Hepatocyte (in vitro differentiated cells): ENCODE measurements at regions not wholly inside any gene's neighbourhood (a gene's known extent, or its start where the extent isn't known, plus 50 kb on each side); places are given as distances from the start of the nearest gene placed in this dataset.

ENCODE experiments used
- DNase-seq: peaks from one replicate; pipeline ENCODE4 v3.0.0-alpha.2; 2016; ENCODE audit warnings: low spot score
- H2AFZ ChIP-seq: fragments of 200-600 bp; sonication (generic); 2 replicates; pipeline ENCODE4 v1.6.0; 2016; ENCODE audit warnings: antibody characterized with exemption, mild to moderate bottlenecking
- H3K27ac ChIP-seq: fragments of 200-600 bp; sonication (generic); 2 replicates; pipeline ENCODE4 v1.5.1; 2016; ENCODE audit warnings: mild to moderate bottlenecking
- H3K27me3 ChIP-seq: fragments of 200-600 bp; sonication (generic); 2 replicates; pipeline ENCODE4 v1.6.1; 2016
- H3K36me3 ChIP-seq: fragments of 200-600 bp; sonication (generic); replicated peaks from 2 replicates; pipeline ENCODE4 v1.5.1; 2016; ENCODE audit warnings: low read depth; ENCODE audit not compliant: insufficient read depth
- H3K4me1 ChIP-seq: fragments of 200-600 bp; sonication (generic); 2 replicates; pipeline ENCODE4 v1.5.1; 2016; ENCODE audit warnings: mild to moderate bottlenecking, moderate library complexity; ENCODE audit not compliant: insufficient read depth
- H3K4me2 ChIP-seq: fragments of 200-600 bp; sonication (generic); 2 replicates; pipeline ENCODE4 v1.6.0; 2016
- H3K4me3 ChIP-seq: fragments of 200-600 bp; sonication (generic); 2 replicates; pipeline ENCODE4 v1.5.1; 2016; ENCODE audit warnings: mild to moderate bottlenecking
- H3K79me2 ChIP-seq: fragments of 200-600 bp; sonication (generic); 2 replicates; pipeline ENCODE4 v1.6.0; 2017; ENCODE audit warnings: mild to moderate bottlenecking
- H3K9me2 ChIP-seq: fragments of 200-600 bp; sonication (generic); replicated peaks from 2 replicates; pipeline ENCODE4 v1.6.0; 2017; ENCODE audit warnings: mild to moderate bottlenecking; ENCODE audit not compliant: insufficient read depth
- H3K9me3 ChIP-seq: fragments of 200-600 bp; sonication (generic); 2 replicates; pipeline ENCODE4 v1.5.1; 2016; ENCODE audit warnings: low read depth, mild to moderate bottlenecking
- H4K20me1 ChIP-seq: fragments of 200-600 bp; sonication (generic); 2 replicates; pipeline ENCODE4 v1.6.0; 2016; ENCODE audit warnings: mild to moderate bottlenecking; ENCODE audit not compliant: insufficient read depth, poor library complexity, severe bottlenecking
- CTCF ChIP-seq: fragments of 200-600 bp; sonication (generic); IDR thresholded peaks from 2 replicates; pipeline ENCODE4 v1.5.1; 2016; ENCODE audit warnings: antibody characterized with exemption, mild to moderate bottlenecking; ENCODE audit not compliant: poor library complexity
- EZH2 ChIP-seq: fragments of 200-600 bp; sonication (generic); IDR thresholded peaks from 2 replicates; pipeline ENCODE4 v1.6.1; 2016; ENCODE audit warnings: antibody characterized with exemption, mild to moderate bottlenecking, borderline replicate concordance
- EZH2phosphoT487 ChIP-seq: fragments of 200-600 bp; sonication (generic); IDR thresholded peaks from one replicate; pipeline ENCODE4 v1.6.1; 2018; ENCODE audit warnings: antibody characterized with exemption, mild to moderate bottlenecking, low read depth, moderate library complexity; ENCODE audit not compliant: unreplicated experiment, severe bottlenecking
- WGBS: methylation state at CpG from one replicate; pipeline ENCODE4 v1.1.6; 2016; ENCODE audit warnings: low lambda C conversion rate; ENCODE audit errors: missing lambda C conversion rate; 5-methylcytosine and 5-hydroxymethylcytosine counted together

- no peak for DNase-seq
- Histone ChIP-seq H2AFZ (no peak overlapping the region), H3K4me1 (no peaks in the 10 kb centered on the region), H3K4me2 (no peak overlapping the region), H4K20me1 (no peaks in the 10 kb centered on the region), H3K27me3 (peaks cover 5% of the 10 kb centered on the region), H3K36me3 (no peaks in the 10 kb centered on the region), H3K79me2 (no peaks in the 10 kb centered on the region), H3K9me3 (no peaks in the 10 kb centered on the region), H3K4me3 (no peak overlapping the region), H3K27ac (no peak overlapping the region), H3K9me2 (no peaks in the 10 kb centered on the region)
- WGBS = 0% methylated on average over 1 of the region's 1 CpG
- no peak for TF ChIP-seq EZH2phosphoT487
Observed at GRCh38 chr22:27088026-27088425, 430.6 kb downstream of the MIAT start.

GRCh38 chr22:27089264-27089663 is 431.9 kb downstream of the MIAT start:
- H3K4me2 ChIP-seq = no peak overlapping the region
- H3K4me3 ChIP-seq = no peak overlapping the region
- no peaks in the 10 kb centered on the region for H3K4me1 ChIP-seq
- no peak for DNase-seq
- WGBS = 53% methylated on average over 3 of the region's 3 CpGs
- H3K27me3 ChIP-seq = peaks cover 5% of the 10 kb centered on the region
- H3K36me3 ChIP-seq = no peaks in the 10 kb centered on the region
- H3K9me2 ChIP-seq = no peaks in the 10 kb centered on the region
- no peaks in the 10 kb centered on the region for H3K79me2 ChIP-seq
- no peaks in the 10 kb centered on the region for H4K20me1 ChIP-seq
- H2AFZ ChIP-seq = no peak overlapping the region
- no peak for TF ChIP-seq EZH2phosphoT487
- no peak for TF ChIP-seq CTCF
- TF ChIP-seq EZH2 = no peak
- H3K9me3 ChIP-seq = no peaks in the 10 kb centered on the region
- H3K27ac ChIP-seq = no peak overlapping the region

- Histone ChIP-seq H3K27me3 (peaks cover 5% of the 10 kb centered on the region), H3K9me2 (no peaks in the 10 kb centered on the region), H4K20me1 (no peaks in the 10 kb centered on the region), H3K4me1 (peaks cover 8% of the 10 kb centered on the region), H2AFZ (no peak overlapping the region), H3K4me3 (no peak overlapping the region), H3K27ac (no peak overlapping the region), H3K36me3 (no peaks in the 10 kb centered on the region), H3K79me2 (no peaks in the 10 kb centered on the region), H3K4me2 (no peak overlapping the region), H3K9me3 (no peaks in the 10 kb centered on the region)
- WGBS = 92% methylated on average over 17 of the region's 17 CpGs
- TF ChIP-seq CTCF = no peak
- TF ChIP-seq EZH2 = no peak
- no peak for TF ChIP-seq EZH2phosphoT487
- no peak for DNase-seq
Observed at GRCh38 chr22:27090611-27091011, 433.2 kb downstream of the MIAT start.

- Histone ChIP-seq H3K27ac (no peak overlapping the region), H3K9me3 (no peaks in the 10 kb centered on the region), H3K36me3 (no peaks in the 10 kb centered on the region), H3K9me2 (no peaks in the 10 kb centered on the region), H3K4me1 (peaks cover 9% of the 10 kb centered on the region), H3K4me2 (no peak overlapping the region), H4K20me1 (no peaks in the 10 kb centered on the region), H3K4me3 (no peak overlapping the region), H2AFZ (no peak overlapping the region), H3K27me3 (no peaks in the 10 kb centered on the region), H3K79me2 (no peaks in the 10 kb centered on the region)
- DNase-seq = no peak
- WGBS = 69% methylated on average over 4 of the region's 4 CpGs
- no peak for TF ChIP-seq EZH2
- no peak for TF ChIP-seq CTCF
- no peak for TF ChIP-seq EZH2phosphoT487
Observed at GRCh38 chr22:27093422-27093821, 436.0 kb downstream of the MIAT start.
